HK-2 (cell line): ENCODE measurements at regions not wholly inside any gene's neighbourhood (a gene's known extent, or its start where the extent isn't known, plus 50 kb on each side); places are given as distances from the start of the nearest gene placed in this dataset.
"Not testable (repeated sequence)": the region's sequence is repeated elsewhere in the genome, so short reads cannot be mapped to it uniquely, and the experiment has no call there.

Experiments used
- DNase-seq: peaks from one replicate; pipeline ENCODE4 v3.0.0-alpha.2; 2018; ENCODE audit not compliant: unreplicated experiment

DNA sequence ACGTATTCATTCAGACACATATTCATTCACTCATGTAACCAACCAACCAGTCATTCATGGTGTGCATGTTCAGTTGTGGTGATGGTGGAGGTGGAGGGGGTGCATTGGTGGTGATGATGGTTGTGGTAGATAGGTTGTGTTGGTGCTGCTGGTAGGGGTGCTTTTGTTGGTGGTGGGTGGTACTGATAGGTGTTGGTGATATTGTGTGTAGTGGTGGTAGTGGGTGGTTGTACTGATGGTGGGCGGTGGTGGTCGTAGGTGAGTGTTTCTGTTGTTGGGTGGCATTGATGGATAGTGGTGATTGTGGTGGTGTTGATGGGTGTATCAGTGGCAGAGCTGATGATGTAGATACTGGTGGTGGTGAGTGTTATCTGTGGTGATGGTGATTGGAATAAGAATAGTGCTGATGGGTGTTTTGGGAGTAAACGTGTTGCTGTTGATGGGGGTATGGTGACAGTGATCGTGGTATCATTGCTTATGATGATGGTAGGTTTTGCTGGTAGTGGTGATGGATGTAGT is 59.8 kb upstream of the SHB start:
- no peak for DNase-seq

DNA sequence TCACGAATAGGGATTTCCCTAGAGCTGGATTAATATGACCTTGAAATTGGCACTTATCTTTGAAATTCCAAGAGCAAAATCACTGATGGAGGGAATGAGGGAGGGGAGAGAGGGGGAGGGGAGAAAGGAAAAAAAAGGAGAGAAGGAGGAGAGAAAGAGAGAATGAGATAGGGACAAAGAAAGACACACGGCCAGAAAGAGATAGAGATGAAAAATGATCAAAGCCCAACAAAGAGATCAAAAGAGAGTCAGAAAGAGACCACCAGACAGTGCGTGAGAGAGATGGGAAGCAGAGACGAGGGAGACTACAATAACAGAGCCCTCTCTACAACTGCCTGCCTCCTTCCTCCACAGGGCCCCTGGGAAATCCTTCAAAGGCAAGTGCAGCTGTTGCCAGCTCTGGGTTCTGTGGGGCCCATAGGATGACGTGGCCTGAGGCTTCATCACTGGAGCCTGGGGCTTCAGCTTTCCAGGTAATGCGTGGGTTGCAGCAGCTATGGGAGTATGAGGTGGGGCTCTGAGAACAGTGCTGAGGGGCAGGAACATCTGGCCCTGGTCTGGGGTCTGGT is 58.3 kb upstream of the SHB start:
- DNase-seq, result no peak

DNA sequence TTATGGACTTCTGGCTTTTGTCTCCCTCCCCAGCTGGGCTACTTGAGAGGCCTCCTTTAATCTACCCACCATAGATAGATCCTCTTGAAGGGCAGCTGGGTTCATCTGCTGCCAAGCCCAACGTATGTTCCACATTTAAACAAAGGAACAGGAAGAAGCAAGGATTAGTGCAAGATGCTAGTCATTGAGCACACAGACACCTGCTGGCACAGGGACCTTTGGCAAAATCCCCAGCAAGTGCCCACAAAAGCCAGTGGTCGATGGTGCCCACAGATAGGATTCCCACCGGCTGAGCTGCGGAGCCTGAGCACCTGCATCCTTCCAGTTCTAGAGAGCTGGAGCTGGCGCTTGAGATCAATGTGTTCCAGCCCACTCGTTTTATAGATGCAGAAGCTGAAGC is 57.7 kb upstream of the SHB start:
- no peak for DNase-seq

DNA sequence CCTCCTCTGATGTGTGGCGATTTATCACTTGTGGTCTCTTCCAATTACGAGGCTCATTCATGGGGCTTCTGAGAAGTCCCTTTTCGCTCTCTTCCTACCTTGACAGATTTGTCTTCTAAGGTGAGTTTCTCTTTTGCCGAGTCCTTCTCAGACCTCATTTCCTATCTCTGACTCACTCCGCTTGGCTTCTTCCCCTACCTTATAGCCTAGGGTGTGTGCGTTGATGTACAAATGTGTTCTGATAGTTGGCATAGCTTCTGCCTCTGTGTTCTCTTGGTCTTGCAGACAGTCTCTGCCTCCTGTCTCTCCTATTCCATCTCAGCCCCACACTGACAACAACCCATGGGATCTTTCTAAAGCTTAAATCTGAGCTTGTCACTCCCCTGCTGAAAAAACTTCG is 56.9 kb upstream of the SHB start:
- no peak for DNase-seq

DNA sequence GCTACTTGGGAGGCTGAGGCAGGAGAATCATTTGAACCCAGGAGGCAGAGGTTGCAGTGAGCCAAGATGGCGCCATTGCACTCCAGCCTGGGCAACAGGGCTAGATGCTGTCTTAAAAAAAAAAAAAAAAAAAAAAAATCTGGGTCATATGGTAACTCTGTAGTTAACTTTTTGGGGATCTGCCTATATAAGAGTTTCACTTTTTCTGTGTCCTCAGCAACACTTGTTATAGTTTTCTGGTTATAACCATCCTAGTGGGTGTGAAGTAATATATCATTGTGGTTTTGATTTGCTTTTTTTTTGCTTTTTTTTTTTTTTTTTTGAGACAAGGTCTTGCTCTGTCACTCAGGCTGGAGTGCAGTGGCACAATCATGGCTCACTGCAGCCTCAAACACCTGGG is 54.3 kb upstream of the SHB start:
- DNase-seq, result not testable (repeated sequence)

DNA sequence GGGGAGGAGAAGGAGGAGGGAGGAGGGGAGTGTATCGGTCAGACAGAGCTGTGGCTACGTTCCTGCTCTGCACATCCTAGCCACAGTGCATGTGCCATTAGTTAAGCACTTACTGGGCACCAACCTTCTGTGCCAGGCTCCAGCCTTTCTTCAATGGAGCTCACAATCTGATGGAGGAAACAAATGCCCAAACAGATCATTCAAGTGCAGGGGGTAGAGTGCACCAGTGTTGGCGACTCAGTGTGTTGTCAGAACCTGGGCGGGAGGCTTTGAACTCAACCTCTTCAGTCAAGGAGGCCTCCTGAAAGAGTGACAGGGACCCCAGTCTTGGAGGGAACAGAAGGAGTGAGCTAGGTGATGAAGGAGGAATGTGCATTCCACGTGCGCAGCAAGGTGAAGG is 51.9 kb upstream of the SHB start:
- no peak for DNase-seq

DNA sequence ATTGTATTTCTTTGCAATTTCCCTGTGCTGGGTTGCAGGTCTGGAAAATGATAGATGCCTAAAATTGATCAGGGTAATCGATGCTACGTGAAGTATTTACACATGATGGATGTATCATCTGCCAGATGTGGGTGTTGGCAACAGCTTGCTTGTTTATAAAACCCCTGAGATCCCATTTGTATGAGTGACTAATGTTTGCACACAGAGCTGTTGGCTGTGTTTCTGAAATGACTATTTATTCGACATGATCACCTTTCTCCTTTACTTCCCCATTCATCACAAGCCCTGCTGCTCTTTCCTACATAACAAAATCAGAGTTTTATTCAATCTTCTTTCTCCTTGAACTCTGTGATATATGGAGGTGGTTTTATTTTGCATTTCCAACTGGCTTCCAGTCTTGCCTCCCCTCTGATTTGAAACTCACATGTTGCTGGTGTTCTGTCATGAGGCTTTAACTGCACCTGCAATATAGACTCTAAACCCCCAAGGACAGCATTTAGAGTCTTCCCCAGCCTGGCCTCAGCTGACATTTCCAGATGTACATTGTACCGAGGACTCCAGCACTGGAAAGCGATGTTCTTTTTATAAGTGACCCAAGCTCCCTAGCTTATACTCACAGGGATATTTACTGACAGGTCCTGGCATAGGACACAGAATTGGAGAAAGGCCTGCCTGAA is 50.7 kb upstream of the SHB start:
- DNase-seq, result no peak

DNA sequence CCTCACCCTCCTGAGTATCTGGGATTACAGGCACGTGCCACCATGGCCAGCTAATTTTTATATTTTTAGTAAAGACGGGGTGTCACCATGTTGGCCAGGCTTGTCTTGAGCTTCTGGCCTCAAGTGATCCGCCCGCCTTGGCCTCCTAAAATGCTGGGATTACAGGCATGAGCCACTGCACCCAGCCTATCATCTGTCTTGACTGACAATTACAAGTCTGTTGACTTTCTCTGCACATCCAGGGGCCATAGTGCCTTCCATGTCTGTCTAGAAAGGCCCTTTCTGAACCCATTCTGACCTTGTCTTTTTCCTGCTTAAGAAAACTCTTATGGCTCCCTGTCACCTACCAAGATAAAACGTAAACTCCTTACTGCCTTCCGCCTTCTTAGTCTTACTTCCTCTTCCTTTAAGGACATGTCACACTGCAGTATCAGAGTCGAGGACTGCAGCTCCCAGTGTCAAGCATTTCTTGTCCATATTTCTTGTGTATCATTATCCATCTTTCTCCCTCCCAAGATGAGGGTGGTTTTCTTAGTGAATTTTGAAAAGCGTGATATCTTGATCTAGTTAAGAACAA is 49.9 kb upstream of the SHB start:
- DNase-seq, result no peak
